Myocyte (in vitro differentiated cells): ENCODE measurements at regions not wholly inside any gene's neighbourhood (a gene's known extent, or its start where the extent isn't known, plus 50 kb on each side); places are given as distances from the start of the nearest gene placed in this dataset.
"Not testable (repeated sequence)": the region's sequence is repeated elsewhere in the genome, so short reads cannot be mapped to it uniquely, and the experiment has no call there.

ENCODE experiments used
- DNase-seq: peaks from one replicate; pipeline ENCODE4 v3.0.0-alpha.2; 2012; ENCODE audit warnings: low read depth

DNA sequence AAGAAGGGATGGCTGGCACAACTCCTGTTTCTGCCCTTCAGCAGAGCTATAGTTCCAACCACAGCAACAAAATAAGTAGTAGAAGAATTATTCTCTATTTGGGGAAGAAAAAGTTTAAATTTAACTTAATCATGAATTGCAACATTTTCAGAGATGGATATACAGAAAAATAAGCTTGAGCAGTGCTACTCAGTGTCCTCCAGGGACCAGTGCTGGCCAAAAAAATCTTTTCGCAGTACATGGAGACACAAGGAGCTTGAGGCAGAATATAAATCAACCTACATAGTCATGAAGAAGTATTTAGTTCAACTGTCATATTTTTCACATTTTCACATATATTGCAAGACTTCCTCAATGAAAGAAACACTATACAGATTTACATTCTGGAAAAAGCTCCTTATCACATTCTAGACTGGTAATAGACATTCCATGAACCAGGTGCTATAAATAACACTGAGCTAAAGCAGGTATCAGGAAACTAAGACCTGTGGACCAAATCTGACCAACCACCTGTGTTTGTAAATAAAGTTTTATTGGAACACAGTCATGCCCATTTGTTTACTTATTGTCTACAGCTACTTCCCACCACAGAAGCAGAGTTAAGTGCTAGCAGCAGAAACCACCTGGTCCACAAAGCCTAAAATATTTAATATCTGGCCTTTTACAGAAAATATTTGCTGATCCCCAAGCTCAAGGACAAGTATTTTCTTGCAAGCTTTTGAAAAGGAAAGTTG lies 101.9 kb downstream of the RGS21 start:
- DNase-seq: no peak

DNA sequence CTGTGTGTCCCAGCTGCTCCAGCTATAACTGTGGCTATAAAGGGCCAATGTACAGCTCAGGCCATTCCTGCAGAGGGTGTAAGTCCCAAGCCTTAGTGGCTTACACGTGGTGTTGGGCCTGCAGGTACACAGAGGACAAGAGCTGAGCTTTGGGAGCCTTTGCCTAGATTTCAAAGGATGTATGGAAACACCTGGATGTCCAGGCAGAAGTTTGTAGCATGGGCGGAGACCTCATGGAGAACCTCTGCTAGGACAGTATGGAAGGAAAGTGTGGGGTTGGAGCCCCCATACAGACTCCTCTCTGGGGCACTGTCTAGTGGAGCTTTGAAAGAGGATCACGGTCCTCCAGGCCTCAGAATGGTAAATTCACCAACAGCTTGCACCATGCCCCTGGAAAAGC lies 113.9 kb downstream of the RGS21 start:
- no peak for DNase-seq

DNA sequence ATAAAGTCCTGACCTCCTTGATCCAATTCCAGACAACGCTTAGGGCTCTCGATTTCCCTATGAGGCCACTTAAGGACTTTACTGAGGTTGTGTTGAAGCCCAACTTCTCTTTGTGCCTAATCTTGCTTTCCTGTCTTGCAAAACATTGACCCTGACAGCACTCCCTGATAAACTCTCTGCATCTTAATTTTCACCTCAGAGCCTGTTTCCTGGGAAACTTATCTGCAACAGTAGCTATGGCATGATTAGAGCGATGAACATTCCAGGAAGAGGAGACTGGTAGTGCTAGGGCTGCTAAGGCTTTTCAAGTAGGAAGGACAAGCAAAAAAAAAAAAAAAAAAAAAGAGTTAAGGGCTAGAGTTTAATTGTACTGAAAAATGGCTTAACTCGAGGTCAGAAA lies 118.9 kb downstream of the RGS21 start:
- no peak for DNase-seq

DNA sequence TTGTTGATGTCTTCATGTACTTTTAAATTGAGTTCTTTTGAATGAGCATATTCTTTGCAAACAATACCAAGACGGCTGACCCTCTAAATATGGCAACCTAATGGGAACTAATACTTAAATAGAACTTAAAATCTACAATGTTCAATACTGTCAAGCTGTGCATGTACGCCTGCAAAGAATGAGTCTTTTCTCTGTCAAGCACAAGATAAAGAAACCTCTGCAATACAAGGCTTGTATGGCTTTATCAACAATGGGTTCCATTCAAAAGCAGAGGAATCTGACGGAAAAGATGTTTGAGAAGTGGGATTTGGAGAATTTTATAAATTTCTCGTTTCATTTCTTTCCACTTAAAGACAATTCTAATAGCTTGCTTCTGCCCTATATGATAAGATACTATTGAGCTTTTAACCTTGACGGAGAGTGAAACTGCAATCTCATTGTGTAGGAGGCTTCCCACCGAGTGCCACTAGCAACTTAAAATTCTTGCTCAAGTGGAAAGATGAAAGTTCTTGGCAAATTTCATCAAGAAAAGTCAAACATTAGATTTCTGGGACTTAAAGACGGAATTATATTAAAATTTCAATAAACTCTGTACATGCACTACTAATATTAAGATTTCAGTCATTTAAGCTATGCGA lies 119.8 kb downstream of the RGS21 start:
- no peak for DNase-seq

DNA sequence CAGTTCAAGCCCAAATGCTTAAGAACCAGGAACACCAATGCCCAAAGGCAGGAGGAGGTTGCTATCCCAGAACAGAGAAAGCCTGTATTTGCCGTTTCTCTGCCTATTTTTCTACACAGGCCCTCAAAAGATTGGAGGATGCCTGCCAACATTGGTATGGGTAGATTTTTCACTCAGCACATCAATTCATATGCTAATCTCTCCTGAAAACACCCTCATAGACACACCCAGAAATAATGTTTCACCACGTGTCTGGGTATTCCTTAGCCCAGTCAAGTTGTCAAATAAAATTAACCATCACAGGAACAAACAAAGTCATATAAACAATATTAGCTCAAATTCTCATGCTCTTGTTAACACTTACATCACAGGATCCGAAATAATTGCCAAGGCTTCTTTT lies 121.9 kb downstream of the RGS21 start:
- DNase-seq: no peak

DNA sequence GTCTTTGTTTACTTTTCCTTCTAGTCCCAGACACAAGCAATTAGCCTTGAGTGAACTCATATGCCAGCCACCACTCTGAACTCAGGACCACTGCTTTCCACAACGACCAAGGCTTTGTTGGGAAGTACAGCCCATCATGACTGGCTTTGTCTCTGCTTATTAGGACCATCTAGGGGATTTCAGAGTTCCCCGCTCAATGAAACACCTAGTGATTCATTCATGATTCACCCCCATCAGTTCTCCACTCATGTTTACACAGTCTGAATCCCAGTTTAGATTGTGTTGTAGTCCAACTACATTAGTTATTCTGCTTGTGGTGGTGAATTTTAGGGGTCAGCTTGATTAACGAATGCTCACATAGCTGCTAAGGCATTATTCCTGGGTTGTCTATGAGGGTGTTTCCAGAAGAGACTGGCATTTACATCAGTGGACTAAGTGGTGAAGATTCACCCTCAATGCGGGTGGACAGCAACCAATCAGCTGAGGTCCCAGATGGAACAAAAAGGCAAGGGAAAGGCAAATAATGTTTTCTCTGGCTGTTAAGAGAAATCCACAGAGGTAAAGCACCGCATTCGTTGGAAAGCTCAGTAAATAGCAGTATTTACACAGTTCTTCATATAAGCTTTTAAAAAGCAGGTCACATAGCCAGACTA lies 122.7 kb downstream of the RGS21 start:
- peak; percentile 24 for DNase-seq

DNA sequence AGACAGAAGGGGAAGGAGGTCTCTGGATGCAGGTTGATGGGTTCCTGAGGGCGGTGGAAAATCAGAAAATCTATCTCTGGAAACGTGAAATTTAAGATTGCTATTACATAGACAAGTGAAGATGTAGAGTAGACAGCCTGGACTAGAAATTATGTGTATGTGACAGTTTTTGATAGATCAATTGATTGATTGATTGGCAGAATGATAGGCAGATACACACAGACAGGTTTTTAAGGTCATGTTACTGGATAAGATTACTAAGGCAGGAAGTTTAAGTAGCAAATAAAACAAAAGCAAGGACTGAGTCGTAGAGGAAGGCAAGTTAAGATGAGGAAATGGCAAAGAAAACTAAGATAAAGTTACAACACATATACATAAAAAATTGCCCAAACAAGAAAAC lies 124.7 kb downstream of the RGS21 start:
- DNase-seq: no peak

DNA sequence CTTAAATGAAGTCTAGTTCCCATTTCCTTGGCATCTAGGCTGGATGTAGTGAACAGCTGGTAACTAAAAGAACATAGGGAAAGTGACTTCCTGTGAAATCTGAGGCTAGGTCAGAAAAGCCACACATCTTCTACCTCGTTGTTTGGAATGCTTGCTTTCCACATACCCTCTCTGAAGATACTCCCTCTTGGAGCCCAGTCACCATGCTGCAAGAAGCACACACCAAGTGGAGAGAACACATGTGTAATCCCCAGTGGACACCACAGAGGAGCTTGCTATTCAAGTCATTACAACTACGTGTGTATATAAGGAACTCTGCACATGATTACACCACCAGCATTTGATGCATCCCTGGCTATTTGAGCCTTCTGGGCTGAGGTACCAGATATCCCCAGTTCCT lies 125.9 kb downstream of the RGS21 start:
- no peak for DNase-seq

DNA sequence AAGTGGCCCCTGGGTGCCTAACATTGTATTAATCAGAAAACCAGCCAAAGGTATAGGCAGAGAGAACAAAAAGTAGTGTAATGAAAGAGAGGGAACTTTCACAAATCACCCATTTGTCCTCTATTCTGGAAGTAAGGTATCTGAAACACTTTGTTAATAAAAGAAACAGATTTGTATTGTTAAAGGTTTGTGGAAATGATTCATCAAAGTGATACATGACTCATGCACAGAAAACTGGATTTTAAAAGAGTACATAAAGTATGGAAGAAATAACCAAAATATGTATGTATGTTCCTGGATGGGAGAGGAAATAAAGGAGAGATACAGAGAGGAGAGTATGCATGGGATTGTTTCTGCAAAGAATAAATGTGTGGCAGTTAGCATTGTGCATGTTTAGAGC lies 126.8 kb downstream of the RGS21 start:
- no peak for DNase-seq

DNA sequence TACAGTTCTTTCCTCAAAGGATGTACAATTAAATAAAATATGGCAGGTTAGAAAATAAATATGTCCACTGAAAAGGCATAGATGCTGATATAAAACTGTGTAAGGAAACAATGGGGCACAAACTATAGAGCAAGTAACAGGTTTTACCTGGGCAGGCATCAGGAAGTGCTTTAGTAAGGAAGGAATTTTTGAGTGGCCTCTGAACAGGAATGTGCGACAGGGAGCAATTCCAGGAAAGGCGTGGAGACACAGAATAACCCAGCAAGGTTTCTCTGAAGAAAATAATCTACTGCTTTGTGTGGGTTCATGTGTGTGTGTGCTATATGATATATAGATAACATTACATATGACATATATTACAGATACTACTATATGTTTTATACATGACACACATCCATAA lies 128.4 kb downstream of the RGS21 start:
- no peak for DNase-seq

DNA sequence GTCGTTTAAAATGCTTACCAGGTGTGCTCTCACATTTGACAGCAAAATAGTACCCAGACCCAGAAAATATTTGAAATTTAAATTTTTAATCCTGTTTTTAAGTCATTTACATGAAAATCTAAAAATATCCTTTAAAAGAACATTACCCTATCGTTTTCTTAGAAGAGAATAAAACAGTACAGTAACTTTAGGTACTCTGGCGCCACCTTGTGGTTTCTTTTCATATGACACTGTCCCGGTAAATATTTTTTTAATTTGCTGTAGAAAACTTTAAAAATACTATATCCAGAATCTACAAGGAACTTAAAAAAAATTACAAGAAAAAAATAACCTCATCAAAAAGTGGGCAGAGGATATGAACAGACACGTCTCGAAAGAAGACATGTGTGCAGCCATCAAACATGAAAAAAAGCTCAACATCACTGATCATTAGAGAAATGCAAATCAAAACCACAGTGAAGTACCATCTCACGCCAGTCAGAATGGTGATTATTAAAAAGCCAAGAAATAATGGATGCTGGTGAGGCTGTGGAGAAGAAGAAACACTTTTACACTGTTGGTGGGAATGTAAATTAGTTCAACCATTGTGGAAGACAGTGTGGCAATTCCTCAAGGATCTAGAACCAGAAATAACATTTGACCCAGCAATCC lies 129.2 kb downstream of the RGS21 start:
- peak; percentile 66 for DNase-seq

DNA sequence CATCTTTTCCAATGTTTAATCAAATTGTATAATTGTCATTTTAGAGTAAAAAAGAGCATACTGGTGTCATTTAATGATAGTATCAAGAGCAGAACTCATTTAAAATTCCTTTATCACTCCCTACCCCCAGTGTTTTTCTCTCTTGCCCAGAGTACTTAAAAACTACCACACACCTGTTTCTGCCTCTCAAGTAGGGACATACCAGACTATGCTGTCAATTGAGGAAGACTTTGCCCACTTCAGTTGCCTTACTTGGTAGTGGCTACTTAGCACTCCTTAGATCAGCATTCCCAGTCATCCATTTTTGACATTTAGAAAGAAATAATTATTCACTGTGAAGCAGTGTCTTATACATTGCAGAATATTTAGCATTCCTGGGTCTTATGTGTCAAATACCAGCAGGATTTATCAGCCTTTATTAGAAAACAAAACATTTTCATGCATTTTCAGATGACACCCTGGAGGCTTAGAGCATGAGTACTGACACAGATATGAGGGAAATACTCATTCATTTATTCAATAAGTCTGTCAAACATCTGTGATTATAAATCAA lies 127.5 kb upstream of the RGS1 start:
- DNase-seq: peak; percentile 88

DNA sequence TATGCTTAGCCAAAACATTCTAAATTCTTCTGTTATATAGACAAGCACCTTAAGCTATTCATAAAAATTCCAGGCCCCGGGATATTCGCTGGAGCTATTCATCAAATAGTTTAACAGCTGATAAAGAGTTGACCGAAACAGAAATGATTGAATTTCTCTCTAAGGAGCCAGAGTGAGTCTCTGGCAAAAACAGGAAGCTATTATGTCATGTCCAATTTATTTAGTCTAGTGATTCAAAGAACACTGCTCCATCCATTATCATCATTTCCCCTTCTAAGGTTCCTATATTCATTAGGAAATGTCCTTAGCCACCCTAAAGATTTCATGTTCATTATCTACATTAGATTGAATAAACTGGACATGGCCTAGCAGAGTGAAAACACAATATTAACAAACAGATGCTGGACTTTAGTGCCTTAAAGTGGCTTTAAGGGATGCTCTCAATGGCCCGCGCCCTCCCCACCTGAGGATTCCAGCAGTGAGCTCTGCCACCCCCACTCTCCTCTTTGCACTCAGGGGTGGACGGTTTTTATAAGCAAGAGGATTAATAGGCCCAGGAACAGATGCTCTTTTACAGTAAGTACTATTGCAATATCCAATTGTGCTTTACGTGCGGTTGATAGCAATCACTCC lies 122.1 kb upstream of the RGS1 start:
- peak; percentile 47 for DNase-seq

DNA sequence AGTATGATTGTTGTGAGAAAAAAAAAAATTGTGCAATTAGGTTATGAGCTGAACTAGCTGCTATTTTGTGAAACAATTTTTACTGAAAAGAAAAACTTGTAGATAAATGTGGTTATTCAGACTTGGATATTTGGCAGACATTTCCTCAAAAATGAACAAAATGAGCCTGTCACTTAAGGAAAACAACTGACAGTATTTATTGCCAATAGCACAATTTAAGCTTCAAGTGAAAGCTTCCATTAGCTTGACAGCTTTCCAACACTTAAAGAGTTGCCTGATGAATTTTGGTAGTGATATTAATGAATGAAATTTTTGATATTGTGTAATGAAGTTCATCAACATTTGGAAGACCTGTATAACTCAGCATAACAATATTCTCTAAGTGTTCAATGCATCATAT lies 116.1 kb upstream of the RGS1 start:
- DNase-seq: no peak

DNA sequence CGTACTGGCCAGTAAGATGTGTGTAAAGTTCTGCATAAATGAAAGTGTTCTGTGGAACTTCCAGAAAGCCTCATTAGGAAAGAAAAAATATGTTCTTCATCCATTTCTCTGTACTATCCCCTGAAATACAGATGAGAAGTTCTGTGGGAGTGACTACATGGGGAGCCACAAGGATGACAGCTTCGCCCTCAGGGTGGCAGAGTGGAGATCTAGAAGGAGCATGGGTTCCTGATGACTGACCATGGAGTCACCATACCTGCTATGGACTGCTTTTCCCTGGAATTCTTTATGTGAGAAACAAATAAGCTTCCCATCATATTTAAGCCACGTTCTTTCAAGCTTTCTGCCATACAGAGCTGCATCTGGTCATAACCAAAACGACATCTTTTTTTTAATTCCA lies 113.9 kb upstream of the RGS1 start:
- DNase-seq: no peak

DNA sequence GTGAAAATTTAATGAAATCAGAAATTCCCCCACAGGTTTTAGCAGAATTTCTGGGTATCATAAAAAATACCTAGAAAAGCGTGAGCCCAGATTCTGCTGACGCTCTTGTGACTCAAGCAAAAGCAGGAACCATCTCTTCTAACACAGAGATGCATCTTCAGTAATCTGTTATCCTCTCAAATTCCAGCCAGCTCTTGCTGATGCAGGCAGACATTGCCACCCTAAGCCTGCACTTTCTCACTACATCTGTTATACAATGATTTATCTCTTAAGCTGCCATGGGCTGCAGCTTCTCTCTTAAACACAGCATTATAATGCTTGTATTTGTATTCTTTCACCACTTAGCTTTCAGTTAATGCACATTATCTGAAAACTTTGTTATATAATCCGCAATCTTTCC lies 113.0 kb upstream of the RGS1 start:
- DNase-seq: no peak

DNA sequence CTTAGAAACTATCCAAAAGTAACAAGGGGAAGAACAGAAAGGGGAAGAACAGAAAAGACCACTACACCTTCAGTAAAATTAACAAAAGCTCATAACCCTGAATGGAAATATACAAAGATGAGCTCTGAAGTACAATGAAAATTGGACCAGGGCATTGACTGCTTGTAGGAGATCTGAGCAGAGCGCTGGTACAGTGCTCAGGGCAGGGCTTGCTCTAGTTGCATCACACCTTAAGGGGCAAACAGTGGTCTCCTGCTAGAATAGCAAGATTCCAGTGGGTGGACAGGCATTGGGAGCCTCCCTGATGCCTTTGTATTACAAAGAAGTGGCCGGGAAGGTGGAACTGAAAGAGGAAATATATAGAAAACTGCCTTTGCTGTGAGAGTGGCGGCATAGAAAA lies 111.9 kb upstream of the RGS1 start:
- DNase-seq: no peak

DNA sequence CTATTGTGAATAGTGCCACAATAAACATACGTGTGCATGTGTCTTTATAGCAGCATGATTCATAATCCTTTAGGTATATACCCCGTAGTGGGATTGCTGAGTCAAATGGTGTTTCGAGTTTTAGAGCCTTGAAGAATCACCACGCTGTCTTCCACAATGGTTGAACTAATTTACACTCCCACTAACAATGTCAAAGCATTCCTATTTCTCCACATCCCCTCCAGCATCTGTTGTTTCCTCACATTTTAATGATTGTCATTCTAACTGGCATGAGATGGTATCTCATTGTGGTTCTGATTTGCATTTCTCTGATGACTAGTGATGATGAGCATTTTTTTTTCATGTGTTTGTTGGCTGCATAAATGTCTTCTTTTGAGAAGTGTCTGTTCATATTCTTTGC lies 110.4 kb upstream of the RGS1 start:
- not testable (repeated sequence) for DNase-seq

DNA sequence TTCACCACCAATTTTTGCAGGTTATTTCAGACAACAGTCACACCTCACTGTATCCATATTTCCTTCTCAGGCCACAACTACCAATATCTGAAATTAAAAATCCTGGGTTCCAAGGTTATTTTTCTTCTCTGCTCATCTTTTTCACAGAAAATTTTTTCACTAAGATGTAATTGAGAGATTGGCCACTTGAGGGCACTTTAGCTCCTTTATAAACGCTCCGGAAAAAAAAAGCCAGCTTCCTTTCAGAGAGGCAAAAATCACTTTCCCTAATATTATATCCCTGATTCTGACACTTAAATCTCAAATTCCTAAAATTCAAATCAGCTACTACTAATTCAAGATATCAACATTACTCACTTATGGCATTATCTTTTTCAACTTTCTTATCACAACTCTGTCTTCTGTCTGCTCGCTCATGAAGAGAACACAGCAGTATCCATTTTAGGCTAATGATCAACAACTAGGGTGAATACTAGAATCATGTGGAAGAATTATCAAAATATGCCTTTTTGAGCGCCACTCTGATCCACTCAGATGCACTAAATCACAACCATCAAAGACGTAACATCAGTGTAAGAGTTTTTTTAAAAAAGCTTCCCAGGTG lies 101.4 kb upstream of the RGS1 start:
- DNase-seq: peak; percentile 66

DNA sequence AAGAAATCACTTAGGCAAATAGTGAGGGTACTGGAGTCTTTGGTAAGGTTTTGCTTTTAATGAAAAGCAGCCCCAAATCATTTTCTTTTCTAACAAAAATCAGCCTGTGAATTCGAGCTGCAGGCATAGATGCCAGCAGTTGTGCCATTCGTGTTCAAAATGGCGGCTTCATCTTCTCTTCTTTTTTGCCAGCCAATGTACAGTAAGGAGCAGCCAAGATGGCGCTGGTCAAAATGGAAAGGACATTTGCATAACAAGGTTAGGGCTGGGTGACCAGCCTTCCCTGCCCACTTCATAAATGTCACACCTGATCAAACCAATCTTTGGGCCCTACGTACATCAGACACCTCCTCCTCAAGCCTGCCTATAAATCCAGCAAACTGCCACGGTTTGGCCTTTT lies 100.2 kb upstream of the RGS1 start:
- DNase-seq: no peak

DNA sequence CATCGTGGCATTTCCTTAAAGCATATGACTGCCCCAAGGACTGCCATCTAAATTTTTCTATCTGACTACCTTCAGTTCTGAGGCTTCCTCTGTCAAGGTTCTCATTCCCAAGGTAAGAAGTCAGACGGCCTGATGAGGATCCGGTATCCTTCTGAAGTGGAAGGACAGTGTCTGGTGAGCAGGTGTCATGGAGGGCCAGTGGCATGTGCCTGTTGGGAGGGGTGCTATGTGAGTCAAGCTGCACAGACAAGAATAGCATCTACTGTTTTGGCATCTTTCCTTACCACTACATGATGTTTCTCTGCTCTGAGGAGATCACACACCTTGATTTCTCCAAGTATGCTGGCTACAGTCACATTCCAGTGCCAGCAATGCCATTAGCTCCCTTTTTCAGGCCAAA lies 99.6 kb upstream of the RGS1 start:
- peak; percentile 80 for DNase-seq
